ENCODE measurements at regions not wholly inside any gene's neighbourhood (a gene's known extent, or its start where the extent isn't known, plus 50 kb on each side); places are given as distances from the start of the nearest gene placed in this dataset.
A peak's percentile ranks its signal among the peaks of the same experiment; 100 is the strongest.

GRCh38 chr2:48247206-48247605 is 67.3 kb upstream of the FOXN2 start:
- Histone ChIP-seq H3K4me1 (peaks cover 15 to 17% of the 10 kb centered on the region in 2 donors), H3K27me3 (no peaks in the 10 kb centered on the region), H3K9me3 (no peaks in the 10 kb centered on the region), H3K36me3 (no peaks in the 10 kb centered on the region), H3K27ac (no peak overlapping the region), H3K4me3 (replicated peaks in 1 of 3) (no peak overlapping the region)
- WGBS, 2 donors = 87 to 88% methylated on average over 5 of the region's 5 CpGs
- no peak for DNase-seq
- TF ChIP-seq POLR2A (IDR thresholded peaks at IDR 0.05) (no peak), CTCF (IDR thresholded peaks at IDR 0.05) (no peak)
- intact Hi-C loops (cut with DNase I) = no loop called here

GRCh38 chr2:48248251-48248933 is 66.1 kb upstream of the FOXN2 start:
- no peak overlapping the region for H3K4me3 ChIP-seq (replicated peaks in 1 of 3)

GRCh38 chr2:48249025-48249424 is 65.5 kb upstream of the FOXN2 start:
- H3K27me3 ChIP-seq = no peaks in the 10 kb centered on the region
- no peak for DNase-seq
- H3K4me1 ChIP-seq = peaks cover 15 to 17% of the 10 kb centered on the region in 2 donors
- 55 to 73% methylated on average over 2 of the region's 2 CpGs for WGBS, 2 donors
- H3K36me3 ChIP-seq = no peaks in the 10 kb centered on the region
- intact Hi-C loops (cut with DNase I) = no loop called here
- no peak overlapping the region for H3K4me3 ChIP-seq (replicated peaks in 1 of 3)
- peak overlapping the region; percentile 10 to 66 (median 66) for H3K27ac ChIP-seq
- no peaks in the 10 kb centered on the region for H3K9me3 ChIP-seq
- TF ChIP-seq POLR2A (IDR thresholded peaks at IDR 0.05) (no peak), CTCF (IDR thresholded peaks at IDR 0.05) (no peak)

More at GRCh38 chr2:48248251-48248933, 66.1 kb upstream of the FOXN2 start:
- Histone ChIP-seq H3K4me1 (peaks cover 15 to 17% of the 10 kb centered on the region in 2 donors), H3K27ac (peak overlapping the region in 2 of 3 donors; percentile 66), H3K9me3 (no peaks in the 10 kb centered on the region), H3K36me3 (no peaks in the 10 kb centered on the region), H3K27me3 (no peaks in the 10 kb centered on the region)
- intact Hi-C loops (cut with DNase I) = no loop called here
- 89 to 98% methylated on average over 3 of the region's 3 CpGs for WGBS, 2 donors
- DNase-seq = peak; percentile 10 to 23
- TF ChIP-seq POLR2A (IDR thresholded peaks at IDR 0.05) = no peak
- no peak for TF ChIP-seq CTCF (IDR thresholded peaks at IDR 0.05)

GRCh38 chr2:48249631-48250473 is 64.6 kb upstream of the FOXN2 start:
- Histone ChIP-seq H3K4me1 (peaks cover 15 to 17% of the 10 kb centered on the region in 2 donors), H3K27ac (peak overlapping the region; percentile 10 to 66 (median 66))
- intact Hi-C loops (cut with DNase I) = no loop called here

More at GRCh38 chr2:48249631-48250473, 64.6 kb upstream of the FOXN2 start:
- no peak overlapping the region for H3K4me3 ChIP-seq (replicated peaks in 1 of 3)
- 53 to 54% methylated on average over 5 of the region's 5 CpGs for WGBS, 2 donors
- DNase-seq = no peak
- no peaks in the 10 kb centered on the region for H3K9me3 ChIP-seq
- TF ChIP-seq CTCF (IDR thresholded peaks at IDR 0.05) = no peak
- no peak for TF ChIP-seq POLR2A (IDR thresholded peaks at IDR 0.05)
- H3K36me3 ChIP-seq = no peaks in the 10 kb centered on the region
- H3K27me3 ChIP-seq = no peaks in the 10 kb centered on the region
